Spleen (tissue), 11 donors: ENCODE measurements at regions not wholly inside any gene's neighbourhood (a gene's known extent, or its start where the extent isn't known, plus 50 kb on each side); places are given as distances from the start of the nearest gene placed in this dataset.

Experiments used
- DNase-seq: peaks from one replicate; pipeline ENCODE4 v3.0.0-alpha.2; 2020
- H3K27ac ChIP-seq, 8 donors: fragments of 200-600 bp; sonication (generic) in 7 of 8; 1 replicate in 4 of 8; 2 replicates in 4 of 8; pipeline versions ENCODE4 v1.5.0 to v1.8.0; 2016 to 2021; ENCODE audit warnings: inconsistent platforms in 4 of 8, mild to moderate bottlenecking in 4 of 8, moderate library complexity in 1 of 8
- H3K27me3 ChIP-seq, 7 donors: fragments of 200-600 bp; sonication (generic) in 6 of 7; replicated peaks in 1 of 7; 1 replicate in 4 of 7; 2 replicates in 3 of 7; pipeline versions ENCODE4 v1.5.0 to v1.8.0; 2016 to 2021; ENCODE audit warnings: inconsistent platforms in 3 of 7, mild to moderate bottlenecking in 1 of 7
- H3K36me3 ChIP-seq, 6 donors: fragments of 200-600 bp; sonication (generic) in 5 of 6; 1 replicate in 4 of 6; 2 replicates in 2 of 6; pipeline versions ENCODE4 v1.5.0 to v1.8.0; 2016 to 2021; ENCODE audit warnings: inconsistent platforms in 2 of 6
- H3K4me1 ChIP-seq, 6 donors: fragments of 200-600 bp; sonication (generic) in 5 of 6; 1 replicate in 3 of 6; 2 replicates in 3 of 6; pipeline versions ENCODE4 v1.5.0 to v1.8.0; 2016 to 2021; ENCODE audit warnings: inconsistent platforms in 3 of 6
- H3K4me3 ChIP-seq, 8 donors: fragments of 200-600 bp; sonication (generic) in 7 of 8; 1 replicate in 4 of 8; 2 replicates in 4 of 8; pipeline versions ENCODE4 v1.5.0 to v1.8.0; 2016 to 2021; ENCODE audit warnings: inconsistent platforms in 4 of 8, mild to moderate bottlenecking in 4 of 8, moderate library complexity in 2 of 8
- H3K9me3 ChIP-seq, 8 donors: fragments of 200-600 bp; sonication (generic) in 7 of 8; 1 replicate in 4 of 8; 2 replicates in 4 of 8; pipeline versions ENCODE4 v1.5.0 to v1.8.0; 2016 to 2021; ENCODE audit warnings: inconsistent platforms in 4 of 8
- CTCF ChIP-seq, 11 experiments: fragments of 200-600 bp in 7 of 11; fragments of 450-650 bp in 4 of 11; sonication (generic) in 4 of 11; IDR thresholded peaks in 8 of 11; conservative IDR thresholded peaks in 3 of 11; 1 replicate in 7 of 11; 2 replicates in 4 of 11; pipeline versions ENCODE4 v1.4.0 to v1.8.0; 2016 to 2021; ENCODE audit warnings: antibody characterized with exemption in 11 of 11, inconsistent platforms in 4 of 11, mild to moderate bottlenecking in 1 of 11
- POLR2A ChIP-seq, 3 donors: fragments of 450-650 bp; IDR thresholded peaks; one replicate each; pipeline ENCODE4 v1.5.1; 2017; ENCODE audit warnings: antibody characterized with exemption in 3 of 3, mild to moderate bottlenecking in 1 of 3
- POLR2AphosphoS5 ChIP-seq, 3 donors: sonication (generic); formaldehyde crosslinking; IDR thresholded peaks; one replicate each; pipeline ENCODE4 v1.5.1; 2017; ENCODE audit warnings: antibody characterized with exemption in 3 of 3
- WGBS, 5 donors: extraction: QIAGEN DNeasy Blood & Tissue Kit in 3 of 5; methylation state at CpG; one replicate each; pipeline versions ENCODE4 v1.1.5 to v1.1.7; 2013 to 2018; 5-methylcytosine and 5-hydroxymethylcytosine counted together
- intact Hi-C: fragments of 100-400 bp; cut with DNase I; formaldehyde crosslinking; loops from one replicate; pipeline ENCODE4 v1.15.0; 2023; ENCODE audit warnings: low total_unique reads
- donor health status: healthy with polysubstance abuse.
- donor health status: DM: no; HTN: no; CAD: no; lungs with moderate emphysema.
- donor health status: DM: no; HTN: no; CAD: no.
- donor health status: Bipolar disorder and iron deficiency.
- donor health status: healthy.
- donor health status: DM: no; HTN: no; CAD: no.
- donor health status: DM: yes; HTN: yes; CAD: no.

- TF ChIP-seq POLR2AphosphoS5 (IDR thresholded peaks at IDR 0.05) (no peak), POLR2A (IDR thresholded peaks at IDR 0.05) (no peak), CTCF (IDR thresholded peaks at IDR 0.05 in 8 of 11, conservative IDR thresholded peaks at IDR 0.05 in 3 of 11) (no peak)
- H3K4me1 ChIP-seq: no peaks in the 10 kb centered on the region
- H3K4me3 ChIP-seq: no peak overlapping the region
- DNase-seq: no peak
- intact Hi-C loops: no loop called here
- H3K9me3 ChIP-seq: no peaks in the 10 kb centered on the region
- H3K27ac ChIP-seq: no peak overlapping the region
- H3K27me3 ChIP-seq: no peaks in the 10 kb centered on the region
- 72 to 89% (median 78%) methylated on average over 3 of the region's 3 CpGs for WGBS, 5 donors
- H3K36me3 ChIP-seq: no peaks in the 10 kb centered on the region
Observed at GRCh38 chr6:100309174-100309573, 155.5 kb downstream of the SIM1 start.

- no peak for DNase-seq
- H3K27ac ChIP-seq: no peak overlapping the region
- no peaks in the 10 kb centered on the region for H3K27me3 ChIP-seq
- H3K4me1 ChIP-seq: no peaks in the 10 kb centered on the region
- no peaks in the 10 kb centered on the region for H3K36me3 ChIP-seq
- TF ChIP-seq POLR2AphosphoS5 (IDR thresholded peaks at IDR 0.05) (no peak), CTCF (IDR thresholded peaks at IDR 0.05 in 8 of 11, conservative IDR thresholded peaks at IDR 0.05 in 3 of 11) (no peak), POLR2A (IDR thresholded peaks at IDR 0.05) (no peak)
- H3K4me3 ChIP-seq: no peak overlapping the region
- intact Hi-C loops: no loop called here
- WGBS, 5 donors: 93 to 97% (median 94%) methylated on average over 1 of the region's 1 CpG
- H3K9me3 ChIP-seq: no peaks in the 10 kb centered on the region
Observed at GRCh38 chr6:100307561-100307960, 157.2 kb downstream of the SIM1 start.

GRCh38 chr6:100305209-100305869 lies 159.4 kb downstream of the SIM1 start:
- Histone ChIP-seq H3K27ac (no peak overlapping the region), H3K9me3 (no peaks in the 10 kb centered on the region), H3K36me3 (no peaks in the 10 kb centered on the region), H3K27me3 (no peaks in the 10 kb centered on the region), H3K4me3 (no peak overlapping the region), H3K4me1 (no peaks in the 10 kb centered on the region)
- TF ChIP-seq POLR2A (IDR thresholded peaks at IDR 0.05) (no peak), POLR2AphosphoS5 (IDR thresholded peaks at IDR 0.05) (no peak)
- intact Hi-C loops: no loop called here
- 61 to 75% (median 71%) methylated on average over 2 of the region's 2 CpGs for WGBS, 5 donors
- DNase-seq: no peak

GRCh38 chr6:100304575-100304974 lies 160.1 kb downstream of the SIM1 start:
- Histone ChIP-seq H3K36me3 (no peaks in the 10 kb centered on the region), H3K9me3 (no peaks in the 10 kb centered on the region), H3K27ac (no peak overlapping the region), H3K4me1 (no peaks in the 10 kb centered on the region), H3K27me3 (peaks cover 0 to 5% (median 0%) of the 10 kb centered on the region in 7 donors), H3K4me3 (no peak overlapping the region)
- intact Hi-C loops: no loop called here
- TF ChIP-seq POLR2AphosphoS5 (IDR thresholded peaks at IDR 0.05): no peak
- TF ChIP-seq CTCF (IDR thresholded peaks at IDR 0.05 in 8 of 11, conservative IDR thresholded peaks at IDR 0.05 in 3 of 11): no peak
- no peak for TF ChIP-seq POLR2A (IDR thresholded peaks at IDR 0.05)
- 0 to 21% (median 11%) methylated on average over 1 of the region's 1 CpG for WGBS, 5 donors
- no peak for DNase-seq
